ENCODE measurements at regions not wholly inside any gene's neighbourhood (a gene's known extent, or its start where the extent isn't known, plus 50 kb on each side); places are given as distances from the start of the nearest gene placed in this dataset.
"Not testable (repeated sequence)": the region's sequence is repeated elsewhere in the genome, so short reads cannot be mapped to it uniquely, and the experiment has no call there.

DNA sequence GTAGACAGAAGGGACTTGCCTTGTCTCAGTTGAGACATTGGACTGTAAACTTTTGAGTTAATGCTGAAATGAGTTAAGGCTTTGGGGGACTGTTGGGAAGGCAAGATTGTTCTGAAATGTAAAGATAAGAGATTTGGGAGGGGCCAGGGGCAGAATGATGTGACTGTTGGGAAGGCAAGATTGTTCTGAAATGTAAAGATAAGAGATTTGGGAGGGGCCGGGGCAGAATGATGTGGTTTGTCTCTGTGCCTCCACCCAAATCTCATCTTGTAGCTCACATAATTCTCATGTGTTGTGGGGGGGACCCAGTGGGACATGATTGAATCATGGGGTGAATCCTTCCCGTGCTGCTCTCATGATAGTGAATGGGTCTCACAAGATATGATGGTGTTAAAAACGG, 1217.1 kb downstream of the GALC start:
- DNase-seq: not testable (repeated sequence)

GRCh38 chr14:86774916-86775315, 1218.1 kb downstream of the GALC start:
- DNase-seq: no peak

DNA sequence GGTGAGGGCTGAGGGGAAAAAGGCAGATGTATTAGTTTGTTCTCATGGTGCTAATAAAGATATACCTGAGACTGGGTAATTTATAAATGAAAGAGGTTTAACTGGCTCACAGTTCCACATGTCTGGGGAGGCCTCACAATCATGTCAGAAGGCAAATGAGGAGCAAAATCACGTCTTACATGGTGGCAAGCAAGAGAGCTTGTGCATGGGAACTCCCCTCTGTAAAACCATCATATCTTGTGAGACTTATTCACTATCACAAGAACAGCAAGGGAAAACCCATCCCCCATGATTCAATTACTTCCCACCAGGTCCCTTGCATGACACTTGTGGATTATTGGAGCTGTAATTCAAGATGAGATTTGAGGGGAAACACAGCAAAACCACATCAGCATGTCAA, 1220.9 kb downstream of the GALC start:
- no peak for DNase-seq

- no peak for DNase-seq
These were observed 1222.8 kb downstream of the GALC start for GRCh38 chr14:86770186-86770585.

DNA sequence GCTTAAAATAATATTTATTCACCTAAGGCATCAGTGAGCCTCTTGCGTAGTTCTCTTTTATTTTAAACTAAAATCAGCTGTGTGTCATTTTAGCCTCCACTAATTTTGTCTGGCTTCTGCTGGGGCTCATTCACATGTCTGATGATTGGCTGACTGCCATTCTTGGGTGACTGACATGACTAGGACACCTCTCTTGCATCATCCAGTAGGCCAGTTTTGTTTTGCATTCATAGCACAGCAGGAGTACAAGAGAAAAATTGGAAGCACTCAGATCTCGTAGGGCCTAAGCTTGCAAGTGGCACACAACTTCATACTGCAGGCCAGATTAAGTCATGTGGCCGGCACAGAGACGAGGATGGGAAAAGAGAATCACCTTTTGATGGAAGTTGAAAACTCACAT, 1226.5 kb downstream of the GALC start:
- no peak for DNase-seq

GRCh38 chr14:86761611-86762010, 1231.4 kb downstream of the GALC start:
- DNase-seq: no peak

- DNase-seq: no peak
These were observed 1226.7 kb downstream of the FLRT2 start for GRCh38 chr14:86756521-86757190.

DNA sequence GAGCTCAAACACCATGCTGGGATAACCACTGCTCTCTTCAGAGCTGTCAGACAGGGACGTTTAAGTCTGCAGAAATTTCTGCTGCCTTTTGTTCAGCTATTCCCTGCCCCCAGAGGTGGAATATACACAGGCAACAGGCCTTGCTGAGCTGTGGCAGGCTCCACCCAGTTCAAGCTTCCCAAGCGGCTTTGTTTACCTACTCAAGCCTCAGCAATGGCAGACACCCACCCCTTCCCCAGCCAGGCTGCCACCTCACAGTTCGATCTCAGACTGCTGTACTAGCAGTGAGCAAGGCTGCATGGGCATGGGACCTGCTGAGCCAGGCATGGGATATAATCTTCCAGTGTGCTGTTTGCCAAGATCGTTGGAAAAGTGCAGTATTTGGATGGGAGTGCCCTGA, 1220.5 kb downstream of the FLRT2 start:
- DNase-seq: not testable (repeated sequence)

- no peak for DNase-seq
These were observed 1209.8 kb downstream of the FLRT2 start for GRCh38 chr14:86739761-86740160.

DNA sequence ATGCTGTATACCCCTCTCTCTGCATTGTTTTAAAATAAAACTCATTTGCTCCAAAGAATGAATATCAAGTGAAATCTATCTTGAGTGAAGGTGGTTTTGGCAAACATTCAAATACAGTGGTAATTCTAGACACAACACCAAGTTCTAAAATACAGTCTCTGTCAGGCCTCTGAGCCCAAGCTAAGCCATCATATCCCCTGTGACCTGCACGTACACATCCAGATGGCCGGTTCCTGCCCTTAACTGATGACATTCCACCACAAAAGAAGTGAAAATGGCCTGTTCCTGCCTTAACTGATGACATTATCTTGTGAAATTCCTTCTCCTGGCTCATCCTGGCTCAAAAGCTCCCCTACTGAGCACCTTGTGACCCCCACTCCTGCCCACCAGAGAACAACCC, 1201.5 kb downstream of the FLRT2 start:
- DNase-seq: not testable (repeated sequence)

- no peak for DNase-seq
These were observed 1193.3 kb downstream of the FLRT2 start for GRCh38 chr14:86723254-86723624.

- no peak for DNase-seq
These were observed 1192.8 kb downstream of the FLRT2 start for GRCh38 chr14:86722612-86723253.

- no peak for DNase-seq
These were observed 1184.6 kb downstream of the FLRT2 start for GRCh38 chr14:86714575-86714974.

- DNase-seq: no peak
These were observed 1184.2 kb downstream of the FLRT2 start for GRCh38 chr14:86714153-86714552.

DNA sequence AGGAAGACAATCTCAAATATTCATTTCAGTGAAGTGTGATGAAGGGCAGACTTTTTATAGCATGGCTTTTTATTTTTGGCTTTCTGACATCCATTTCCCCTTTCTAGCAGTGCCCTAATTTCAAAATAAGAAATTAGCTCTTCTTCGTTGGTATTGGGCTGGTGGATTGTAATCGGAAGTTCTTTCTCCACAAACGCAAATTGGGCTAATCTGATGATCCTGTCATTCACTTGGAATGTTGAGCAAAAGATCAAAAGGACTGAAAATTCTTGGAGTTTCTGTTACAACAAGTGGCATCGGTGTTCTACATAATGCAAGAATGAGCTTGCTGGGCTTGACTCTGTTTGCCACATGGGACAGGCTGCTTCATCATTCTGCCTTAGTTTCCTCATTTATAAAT, 1182.8 kb downstream of the FLRT2 start:
- DNase-seq: peak; percentile 53

- no peak for DNase-seq
These were observed 1182.2 kb downstream of the FLRT2 start for GRCh38 chr14:86712176-86712575.

GRCh38 chr14:86708846-86709339, 1178.9 kb downstream of the FLRT2 start:
- no peak for DNase-seq

DNA sequence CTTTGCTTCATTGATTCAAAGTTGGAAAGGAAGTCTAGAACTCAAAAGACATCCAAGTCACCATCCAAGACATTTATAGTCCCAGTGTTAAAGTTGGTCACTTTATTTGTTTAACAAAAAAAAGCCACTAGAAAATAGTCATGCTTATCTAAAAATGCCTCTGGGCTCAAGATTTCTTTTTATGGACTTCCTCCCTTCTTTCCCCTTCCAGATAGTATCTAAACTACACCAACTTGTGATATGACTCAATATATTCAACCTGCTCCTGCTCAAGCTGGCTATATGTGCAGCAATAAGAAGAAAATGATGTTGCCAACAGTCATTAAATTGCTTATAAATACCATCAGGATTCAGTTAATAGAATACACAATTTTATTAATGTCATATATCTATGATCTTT, 1177.1 kb downstream of the FLRT2 start:
- no peak for DNase-seq

DNA sequence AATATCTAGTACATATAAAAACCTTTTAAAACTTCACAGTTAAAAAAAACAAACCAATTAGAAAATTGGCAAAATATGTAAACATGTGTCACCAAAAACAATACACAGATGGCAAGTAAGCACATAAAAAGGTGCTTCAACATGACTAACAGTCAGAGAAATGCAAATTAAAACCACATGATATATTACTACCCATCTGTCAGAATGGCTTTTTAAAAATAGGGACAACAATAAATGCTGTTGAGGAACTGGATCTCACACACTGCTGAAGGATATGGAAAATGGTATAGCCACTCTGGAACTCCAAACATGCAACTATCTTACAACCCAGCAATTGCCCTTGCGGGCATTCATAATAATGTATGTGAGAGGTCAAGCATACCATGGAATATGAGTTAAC, 1153.6 kb downstream of the FLRT2 start:
- DNase-seq: no peak

- DNase-seq: no peak
These were observed 1145.1 kb downstream of the FLRT2 start for GRCh38 chr14:86675059-86675458.

DNA sequence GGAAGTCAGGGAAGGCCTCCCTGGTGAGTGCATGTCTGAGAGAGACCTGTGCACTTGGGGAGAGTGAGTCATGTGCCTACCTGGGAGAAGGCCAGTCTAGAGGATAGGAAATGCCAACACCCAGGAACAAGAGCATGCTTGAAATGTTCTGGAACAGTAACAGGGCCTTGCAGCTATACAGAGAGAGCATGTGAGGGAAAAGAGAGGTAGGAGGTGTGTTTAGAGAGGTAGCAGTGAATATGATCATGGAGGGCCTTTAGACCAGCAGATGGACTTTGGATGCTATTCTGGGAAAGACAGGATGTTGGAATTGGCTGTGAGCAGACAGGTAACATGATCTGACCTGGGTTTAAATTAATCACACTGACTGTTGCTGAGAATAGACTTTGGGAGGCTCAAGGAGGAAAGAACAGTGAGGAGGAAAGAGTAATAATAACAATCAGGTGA, 1143.6 kb downstream of the FLRT2 start:
- no peak for DNase-seq

GRCh38 chr14:86672080-86672479, 1142.1 kb downstream of the FLRT2 start:
- DNase-seq: no peak

DNA sequence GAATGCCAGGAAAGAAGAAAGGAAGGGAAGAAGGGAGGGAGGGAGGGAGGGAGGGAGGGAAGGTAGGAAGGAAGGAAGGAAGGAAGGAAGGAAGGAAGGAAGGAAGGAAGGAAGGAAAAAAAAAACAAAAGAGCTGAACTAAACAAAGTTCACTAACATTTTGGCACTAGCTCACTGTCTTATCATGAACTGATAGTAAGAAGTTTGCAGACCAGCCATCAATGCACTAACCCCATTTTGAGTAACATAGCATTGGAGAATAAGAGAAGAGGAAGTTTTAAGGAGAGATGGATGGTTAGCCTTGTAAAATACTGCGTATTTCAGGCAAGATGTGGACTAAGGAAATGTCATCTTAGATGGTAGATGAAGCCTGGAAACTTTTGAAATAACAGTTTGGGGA, 1136.0 kb downstream of the FLRT2 start:
- DNase-seq: no peak

- DNase-seq: no peak
These were observed 1132.4 kb downstream of the FLRT2 start for GRCh38 chr14:86662334-86662733.

Measured in islet precursor cell (in vitro differentiated cells).